Osteoblast (primary cell): ENCODE measurements at regions not wholly inside any gene's neighbourhood (a gene's known extent, or its start where the extent isn't known, plus 50 kb on each side); places are given as distances from the start of the nearest gene placed in this dataset.

ENCODE experiments used
- DNase-seq: peaks from one replicate; pipeline ENCODE4 v3.0.0; 2011; ENCODE audit warnings: low spot score, mixed read lengths; ENCODE audit not compliant: insufficient read length; ENCODE audit errors: missing footprints
- H2AFZ ChIP-seq: 2 replicates; pipeline ENCODE4 v1.6.0; 2011; ENCODE audit warnings: mild to moderate bottlenecking, low read length
- H3K27ac ChIP-seq: 2 replicates; pipeline ENCODE4 v1.5.1; 2011; ENCODE audit warnings: mild to moderate bottlenecking, low read depth, low read length, moderate library complexity
- H3K27me3 ChIP-seq: 2 replicates; pipeline ENCODE4 v1.6.0; 2012; ENCODE audit warnings: mild to moderate bottlenecking, control low read depth, inconsistent platforms, low read length, moderate library complexity; ENCODE audit not compliant: insufficient read depth
- H3K36me3 ChIP-seq: 2 replicates; pipeline ENCODE4 v1.5.1; 2011; ENCODE audit warnings: mild to moderate bottlenecking, low read length, control low read depth, moderate library complexity; ENCODE audit not compliant: insufficient read depth
- H3K4me1 ChIP-seq: 2 replicates; pipeline ENCODE4 v1.5.1; 2011; ENCODE audit warnings: mild to moderate bottlenecking, low read length, control low read depth, moderate library complexity; ENCODE audit not compliant: insufficient read depth
- H3K4me2 ChIP-seq: 2 replicates; pipeline ENCODE4 v1.6.0; 2011; ENCODE audit warnings: mild to moderate bottlenecking, low read length; ENCODE audit not compliant: insufficient read depth
- H3K4me3 ChIP-seq: fragments of 200-600 bp; sonication (generic); 3 replicates; pipeline ENCODE4 v1.5.1; 2012; ENCODE audit warnings: mild to moderate bottlenecking, low read length, inconsistent platforms; ENCODE audit not compliant: insufficient read depth
- H3K79me2 ChIP-seq: 2 replicates; pipeline ENCODE4 v1.6.0; 2012; ENCODE audit warnings: mild to moderate bottlenecking, low read length, control low read depth, inconsistent platforms; ENCODE audit not compliant: insufficient read depth
- H3K9me3 ChIP-seq: 2 replicates; pipeline ENCODE4 v1.5.1; 2011; ENCODE audit warnings: low read depth, low read length, control low read depth
- H4K20me1 ChIP-seq: 2 replicates; pipeline ENCODE4 v1.6.0; 2012; ENCODE audit warnings: mild to moderate bottlenecking, low read length, control low read depth; ENCODE audit not compliant: insufficient read depth
- CTCF ChIP-seq: IDR thresholded peaks from 2 replicates; pipeline ENCODE4 v1.5.1; 2011; ENCODE audit warnings: mild to moderate bottlenecking, low read depth, low read length, moderate library complexity; ENCODE audit errors: extremely low read depth

- H3K4me1 ChIP-seq: no peaks in the 10 kb centered on the region
- no peaks in the 10 kb centered on the region for H3K36me3 ChIP-seq
- no peaks in the 10 kb centered on the region for H3K27me3 ChIP-seq
- no peak overlapping the region for H3K27ac ChIP-seq
- H3K4me3 ChIP-seq: no peak overlapping the region
- DNase-seq: no peak
- H4K20me1 ChIP-seq: no peaks in the 10 kb centered on the region
- H3K4me2 ChIP-seq: no peak overlapping the region
- H3K79me2 ChIP-seq: no peaks in the 10 kb centered on the region
- H3K9me3 ChIP-seq: no peaks in the 10 kb centered on the region
- no peak for TF ChIP-seq CTCF
- no peak overlapping the region for H2AFZ ChIP-seq
These were observed 96.9 kb upstream of the OXGR1 start for GRCh38 chr13:97091196-97091595.

GRCh38 chr13:97100821-97101220 is 106.5 kb upstream of the OXGR1 start:
- Histone ChIP-seq H3K4me1 (no peaks in the 10 kb centered on the region), H3K9me3 (no peaks in the 10 kb centered on the region), H3K27ac (no peak overlapping the region), H3K4me2 (no peak overlapping the region), H3K4me3 (no peak overlapping the region), H2AFZ (no peak overlapping the region), H3K36me3 (no peaks in the 10 kb centered on the region), H4K20me1 (no peaks in the 10 kb centered on the region), H3K27me3 (no peaks in the 10 kb centered on the region), H3K79me2 (no peaks in the 10 kb centered on the region)
- TF ChIP-seq CTCF: no peak
- DNase-seq: no peak

- no peaks in the 10 kb centered on the region for H3K36me3 ChIP-seq
- H3K27me3 ChIP-seq: no peaks in the 10 kb centered on the region
- H3K79me2 ChIP-seq: no peaks in the 10 kb centered on the region
- no peaks in the 10 kb centered on the region for H3K4me1 ChIP-seq
- DNase-seq: no peak
- H2AFZ ChIP-seq: no peak overlapping the region
- H3K4me2 ChIP-seq: no peak overlapping the region
- H3K27ac ChIP-seq: no peak overlapping the region
- H4K20me1 ChIP-seq: no peaks in the 10 kb centered on the region
- no peaks in the 10 kb centered on the region for H3K9me3 ChIP-seq
- H3K4me3 ChIP-seq: no peak overlapping the region
- no peak for TF ChIP-seq CTCF
These were observed 107.8 kb upstream of the OXGR1 start for GRCh38 chr13:97101912-97102708.

- Histone ChIP-seq H3K27ac (no peak overlapping the region), H3K27me3 (no peaks in the 10 kb centered on the region), H3K36me3 (no peaks in the 10 kb centered on the region), H3K79me2 (no peaks in the 10 kb centered on the region), H2AFZ (no peak overlapping the region), H3K4me3 (no peak overlapping the region), H4K20me1 (no peaks in the 10 kb centered on the region), H3K4me1 (peaks cover 11% of the 10 kb centered on the region), H3K4me2 (no peak overlapping the region), H3K9me3 (no peaks in the 10 kb centered on the region)
- no peak for TF ChIP-seq CTCF
- no peak for DNase-seq
These were observed 112.0 kb upstream of the OXGR1 start for GRCh38 chr13:97106323-97106722.
